DMS114 treated with DMSO at 0.1 percent for 48 hours (cell line): ENCODE measurements at regions not wholly inside any gene's neighbourhood (a gene's known extent, or its start where the extent isn't known, plus 50 kb on each side); places are given as distances from the start of the nearest gene placed in this dataset.

Source experiments
- DNase-seq: peaks from one replicate; lab custom pipeline; 2025; ENCODE audit not compliant: unreplicated experiment; lab: John Stamatoyannopoulos, UW

GRCh38 chr7:119351320-119351719 is 921.7 kb upstream of the KCND2 start:
- DNase-seq = no peak

GRCh38 chr7:119374436-119374835 is 898.5 kb upstream of the KCND2 start:
- DNase-seq = no peak

GRCh38 chr7:119377861-119378260 is 895.1 kb upstream of the KCND2 start:
- no peak for DNase-seq

- DNase-seq = no peak
These were observed 890.2 kb upstream of the KCND2 start for GRCh38 chr7:119382726-119383125.

GRCh38 chr7:119395024-119395423 is 878.0 kb upstream of the KCND2 start:
- DNase-seq = no peak

GRCh38 chr7:119397156-119397555 is 875.8 kb upstream of the KCND2 start:
- no peak for DNase-seq

- no peak for DNase-seq
These were observed 864.4 kb upstream of the KCND2 start for GRCh38 chr7:119408596-119408995.

GRCh38 chr7:119413314-119413805 is 859.6 kb upstream of the KCND2 start:
- DNase-seq = no peak

GRCh38 chr7:119415682-119416081 is 857.3 kb upstream of the KCND2 start:
- DNase-seq = no peak

- no peak for DNase-seq
These were observed 851.3 kb upstream of the KCND2 start for GRCh38 chr7:119421657-119422056.

GRCh38 chr7:119436882-119437281 is 836.1 kb upstream of the KCND2 start:
- DNase-seq = no peak

GRCh38 chr7:119438315-119438714 is 834.7 kb upstream of the KCND2 start:
- DNase-seq = no peak

- no peak for DNase-seq
These were observed 833.8 kb upstream of the KCND2 start for GRCh38 chr7:119439192-119439591.

- no peak for DNase-seq
These were observed 820.6 kb upstream of the KCND2 start for GRCh38 chr7:119452401-119452800.

- no peak for DNase-seq
These were observed 807.1 kb upstream of the KCND2 start for GRCh38 chr7:119465798-119466305.

- DNase-seq = no peak
These were observed 800.5 kb upstream of the KCND2 start for GRCh38 chr7:119472408-119473038.

GRCh38 chr7:119482209-119482608 is 790.8 kb upstream of the KCND2 start:
- DNase-seq = no peak

GRCh38 chr7:119482671-119483070 is 790.3 kb upstream of the KCND2 start:
- no peak for DNase-seq

- DNase-seq = no peak
These were observed 789.6 kb upstream of the KCND2 start for GRCh38 chr7:119483364-119483763.

- no peak for DNase-seq
These were observed 758.6 kb upstream of the KCND2 start for GRCh38 chr7:119514326-119514725.

GRCh38 chr7:119515214-119515613 is 757.8 kb upstream of the KCND2 start:
- no peak for DNase-seq

GRCh38 chr7:119515962-119516361 is 757.0 kb upstream of the KCND2 start:
- DNase-seq = no peak

- no peak for DNase-seq
These were observed 750.7 kb upstream of the KCND2 start for GRCh38 chr7:119522263-119522662.
